SK-N-SH (cell line): ENCODE measurements at regions not wholly inside any gene's neighbourhood (a gene's known extent, or its start where the extent isn't known, plus 50 kb on each side); places are given as distances from the start of the nearest gene placed in this dataset.

ENCODE experiments used
- CTCF ChIA-PET: fragments of 300-600, 350-600 bp; formaldehyde crosslinking; extraction: SDS; loops from one replicate; lab custom pipeline; 2021; lab: Yijun Ruan, JAX
- POLR2A ChIA-PET: fragments of 350-600 bp; sonication (Branson Sonifier 250); formaldehyde crosslinking; extraction: SDS; loops from one replicate; lab custom pipeline; 2020; ENCODE audit warnings: antibody characterized with exemption, inconsistent platforms; lab: Yijun Ruan, JAX
- DNase-seq: peaks from one replicate; pipeline ENCODE4 v3.0.0; 2012
- H2AFZ ChIP-seq: fragments of 200-600 bp; sonication (generic); 2 replicates; pipeline ENCODE4 v1.8.1; 2016; ENCODE audit warnings: antibody characterized with exemption, mild to moderate bottlenecking, low read depth
- H3F3A ChIP-seq: fragments of 200-600 bp; sonication (generic); replicated peaks from 2 replicates; pipeline ENCODE3; 2016; ENCODE audit warnings: antibody characterized with exemption, mild to moderate bottlenecking; ENCODE audit not compliant: insufficient read depth
- H3K27ac ChIP-seq, 2 experiments: fragments of 200-500 bp in 1 of 2; fragments of 200-600 bp in 1 of 2; sonication (Bioruptor generic) in 1 of 2; sonication (generic), shearing (Covaris generic) in 1 of 2; 2 replicates each; pipeline versions ENCODE4 v1.5.1 to v1.6.1; 2014 to 2016; ENCODE audit warnings: low read depth in 2 of 2, inconsistent platforms in 1 of 2, low read length in 1 of 2, mild to moderate bottlenecking in 1 of 2, mixed read lengths in 1 of 2
- H3K27me3 ChIP-seq: fragments of 200-600 bp; sonication (generic), shearing (Covaris generic); 2 replicates; pipeline ENCODE4 v1.6.1; 2016; ENCODE audit warnings: mixed run types; ENCODE audit not compliant: insufficient read depth
- H3K36me3 ChIP-seq, 2 experiments: fragments of 200-500 bp in 1 of 2; fragments of 200-600 bp in 1 of 2; sonication (Bioruptor generic) in 1 of 2; sonication (generic) in 1 of 2; replicated peaks in 1 of 2; 2 replicates each; pipeline versions ENCODE3 to v1.5.1; 2014 to 2016; ENCODE audit warnings: low read length in 1 of 2, mild to moderate bottlenecking in 1 of 2; ENCODE audit not compliant: insufficient read depth in 2 of 2, control insufficient read depth in 1 of 2
- H3K4me1 ChIP-seq, 2 experiments: fragments of 200-500 bp in 1 of 2; fragments of 200-600 bp in 1 of 2; sonication (Bioruptor generic) in 1 of 2; sonication (generic), shearing (Covaris generic) in 1 of 2; 2 replicates each; pipeline versions ENCODE4 v1.5.1 to v1.6.1; 2014 to 2016; ENCODE audit warnings: low read depth in 1 of 2, low read length in 1 of 2, mixed run types in 1 of 2; ENCODE audit not compliant: insufficient read depth in 2 of 2, control insufficient read depth in 1 of 2
- H3K4me2 ChIP-seq: fragments of 200-600 bp; sonication (generic), shearing (Covaris generic); 2 replicates; pipeline ENCODE4 v1.6.1; 2017; ENCODE audit warnings: mixed run types
- H3K4me3 ChIP-seq, 2 experiments: fragments of 200-500 bp in 1 of 2; fragments of 200-600 bp in 1 of 2; sonication (Bioruptor generic) in 1 of 2; sonication (generic), shearing (Covaris generic) in 1 of 2; 2 replicates each; pipeline versions ENCODE4 v1.5.1 to v1.8.1; 2014 to 2016; ENCODE audit warnings: low read depth in 2 of 2, inconsistent platforms in 1 of 2, low read length in 1 of 2, mild to moderate bottlenecking in 1 of 2, mixed read lengths in 1 of 2, moderate library complexity in 1 of 2
- H3K79me2 ChIP-seq: fragments of 200-600 bp; sonication (generic); 2 replicates; pipeline ENCODE4 v1.8.1; 2017; ENCODE audit warnings: mild to moderate bottlenecking; ENCODE audit not compliant: insufficient read depth
- H3K9ac ChIP-seq: fragments of 200-600 bp; sonication (generic); 2 replicates; pipeline ENCODE4 v1.6.1; 2017; ENCODE audit warnings: mixed run types
- H3K9me2 ChIP-seq: fragments of 200-600 bp; sonication (generic); 2 replicates; pipeline ENCODE4 v1.6.1; 2017; ENCODE audit warnings: mixed run types
- H3K9me3 ChIP-seq: fragments of 200-600 bp; sonication (generic); 2 replicates; pipeline ENCODE4 v1.6.1; 2017; ENCODE audit warnings: mixed run types, mild to moderate bottlenecking, moderate library complexity
- H4K20me1 ChIP-seq: fragments of 200-600 bp; sonication (generic); 2 replicates; pipeline ENCODE4 v1.6.1; 2017; ENCODE audit warnings: mild to moderate bottlenecking, mixed run types; ENCODE audit not compliant: insufficient read depth
- CHD2 ChIP-seq: fragments of 150-350 bp; IDR thresholded peaks from 2 replicates; pipeline ENCODE4 v1.6.1; 2018; ENCODE audit warnings: low read length; ENCODE audit not compliant: partially characterized antibody
- ELF1 ChIP-seq: IDR thresholded peaks from 2 replicates; pipeline ENCODE4 v1.4.0; 2012
- EP300 ChIP-seq, 2 experiments: IDR thresholded peaks; 2 replicates each; pipeline versions ENCODE4 v1.4.0 to v1.6.1; 2012; ENCODE audit warnings: borderline replicate concordance in 1 of 2, low read depth in 1 of 2, low read length in 1 of 2
- FOXM1 ChIP-seq: IDR thresholded peaks from 2 replicates; pipeline ENCODE4 v1.4.0; 2012; ENCODE audit warnings: low read depth, mild to moderate bottlenecking
- GATA2 ChIP-seq: sonication (generic); formaldehyde crosslinking; IDR thresholded peaks from 2 replicates; pipeline ENCODE4 v1.5.0; 2020; ENCODE audit warnings: mild to moderate bottlenecking, missing genetic modification reagents
- MAX ChIP-seq: IDR thresholded peaks from 2 replicates; pipeline ENCODE4 v1.4.0; 2012; ENCODE audit warnings: low read depth
- MEF2A ChIP-seq: IDR thresholded peaks from 2 replicates; pipeline ENCODE4 v1.4.0; 2012; ENCODE audit warnings: low read depth, borderline replicate concordance
- MXI1 ChIP-seq: IDR thresholded peaks from 2 replicates; pipeline ENCODE4 v1.6.1; 2012; ENCODE audit warnings: mild to moderate bottlenecking, low read depth, low read length, improper control_type of control experiment
- NRF1 ChIP-seq: IDR thresholded peaks from 2 replicates; pipeline ENCODE4 v1.6.1; 2012; ENCODE audit warnings: low read depth, mild to moderate bottlenecking, low read length
- POLR2AphosphoS5 ChIP-seq: IDR thresholded peaks from 2 replicates; pipeline ENCODE4 v1.6.1; 2012; ENCODE audit warnings: low read depth, low read length
- REST ChIP-seq: IDR thresholded peaks from 2 replicates; pipeline ENCODE4 v1.6.1; 2012; ENCODE audit warnings: mild to moderate bottlenecking, low read depth, low read length, moderate library complexity
- RXRA ChIP-seq: IDR thresholded peaks from 2 replicates; pipeline ENCODE4 v1.4.0; 2012; ENCODE audit warnings: low read depth, mild to moderate bottlenecking, borderline replicate concordance
- SMC3 ChIP-seq: IDR thresholded peaks from 2 replicates; pipeline ENCODE4 v1.6.1; 2012; ENCODE audit warnings: low read depth, low read length, improper control_type of control experiment
- TAF1 ChIP-seq: IDR thresholded peaks from 2 replicates; pipeline ENCODE4 v1.6.1; 2012; ENCODE audit warnings: low read depth, mild to moderate bottlenecking, low read length, moderate library complexity, borderline replicate concordance
- TCF12 ChIP-seq: IDR thresholded peaks from 2 replicates; pipeline ENCODE4 v1.4.0; 2012
- TEAD4 ChIP-seq: IDR thresholded peaks from 2 replicates; pipeline ENCODE4 v1.4.0; 2012; ENCODE audit warnings: mild to moderate bottlenecking, borderline replicate concordance; ENCODE audit not compliant: insufficient read depth
- USF1 ChIP-seq: IDR thresholded peaks from 2 replicates; pipeline ENCODE4 v1.4.0; 2012; ENCODE audit warnings: low read depth, borderline replicate concordance
- ZBTB33 ChIP-seq: IDR thresholded peaks from 2 replicates; pipeline ENCODE4 v1.4.0; 2012; ENCODE audit warnings: low read depth, borderline replicate concordance
- WGBS: methylation state at CpG from one replicate; pipeline ENCODE4 v1.1.6; 2017; ENCODE audit warnings: low lambda C conversion rate; 5-methylcytosine and 5-hydroxymethylcytosine counted together

- TF ChIP-seq RXRA: no peak
- TF ChIP-seq TEAD4: no peak
- no peak for TF ChIP-seq POLR2AphosphoS5
Observed at GRCh38 chr4:180225977-180226376, 2017.2 kb upstream of the TENM3 start (continued).

GRCh38 chr4:180234730-180235129, 2008.5 kb upstream of the TENM3 start:
- no peaks in the 10 kb centered on the region for H4K20me1 ChIP-seq
- no peaks in the 10 kb centered on the region for H3K4me1 ChIP-seq

GRCh38 chr4:180240670-180241069, 2002.5 kb upstream of the TENM3 start:
- H3K36me3 ChIP-seq: no peaks in the 10 kb centered on the region
- no peaks in the 10 kb centered on the region for H3F3A ChIP-seq
- POLR2A ChIA-PET: no interaction called here
- no peaks in the 10 kb centered on the region for H4K20me1 ChIP-seq
- no peak overlapping the region for H3K27ac ChIP-seq
- DNase-seq: no peak
- CTCF ChIA-PET: no interaction called here
- no peak overlapping the region for H3K4me3 ChIP-seq
- no peak overlapping the region for H3K9ac ChIP-seq
- H3K4me1 ChIP-seq: no peaks in the 10 kb centered on the region
- WGBS: 0% methylated on average over 2 of the region's 2 CpGs
- H3K4me2 ChIP-seq: no peak overlapping the region
- H3K9me3 ChIP-seq: no peaks in the 10 kb centered on the region
- no peak overlapping the region for H2AFZ ChIP-seq
- H3K27me3 ChIP-seq: no peaks in the 10 kb centered on the region
- H3K9me2 ChIP-seq: no peaks in the 10 kb centered on the region
- H3K79me2 ChIP-seq: no peaks in the 10 kb centered on the region
- TF ChIP-seq ZBTB33 (no peak), MXI1 (no peak), GATA2 (CRISPR knock-in tag) (no peak), RXRA (no peak), FOXM1 (no peak), MAX (no peak), SMC3 (no peak), TAF1 (no peak), ELF1 (no peak), CHD2 (no peak), MEF2A (no peak), USF1 (no peak), POLR2AphosphoS5 (no peak), EP300 (IDR thresholded peaks at IDR 0.05; ENCODE audit: borderline replicate concordance in 1 of 2, low read depth in 1 of 2, low read length in 1 of 2) (no peak)

More at GRCh38 chr4:180234730-180235129, 2008.5 kb upstream of the TENM3 start:
- H3K27ac ChIP-seq: no peak overlapping the region
- 0% methylated on average over 3 of the region's 3 CpGs for WGBS
- no peaks in the 10 kb centered on the region for H3K9me3 ChIP-seq
- CTCF ChIA-PET: no interaction called here
- H3F3A ChIP-seq: no peaks in the 10 kb centered on the region
- H3K9ac ChIP-seq: no peak overlapping the region
- TF ChIP-seq TCF12: no peak
- TF ChIP-seq NRF1: no peak
- TF ChIP-seq REST: peak; percentile 82
- POLR2A ChIA-PET: no interaction called here
- no peaks in the 10 kb centered on the region for H3K27me3 ChIP-seq
- H3K36me3 ChIP-seq: no peaks in the 10 kb centered on the region
- no peak overlapping the region for H2AFZ ChIP-seq
- no peaks in the 10 kb centered on the region for H3K79me2 ChIP-seq
- H3K4me2 ChIP-seq: no peak overlapping the region
- H3K9me2 ChIP-seq: no peaks in the 10 kb centered on the region
- H3K4me3 ChIP-seq: no peak overlapping the region
- DNase-seq: no peak
